ENCODE measurements at regions not wholly inside any gene's neighbourhood (a gene's known extent, or its start where the extent isn't known, plus 50 kb on each side); places are given as distances from the start of the nearest gene placed in this dataset.

GRCh38 chr9:95381221-95381620 is 63.7 kb upstream of the FANCC start:
- DNase-seq (ENCODE audit: low read depth), result peak; percentile 38
- H3K4me3 ChIP-seq (replicated peaks; ENCODE audit: low read depth, low read length), result no peak overlapping the region
- no peak for TF ChIP-seq CTCF (IDR thresholded peaks at IDR 0.05; ENCODE audit: low read length, missing control alignments)

- no peak overlapping the region for H3K4me3 ChIP-seq (replicated peaks; ENCODE audit: low read depth, low read length)
- TF ChIP-seq CTCF (IDR thresholded peaks at IDR 0.05; ENCODE audit: low read length, missing control alignments), result no peak
- DNase-seq (ENCODE audit: low read depth), result no peak
Measured at GRCh38 chr9:95379630-95380029, 62.1 kb upstream of the FANCC start.

DNA sequence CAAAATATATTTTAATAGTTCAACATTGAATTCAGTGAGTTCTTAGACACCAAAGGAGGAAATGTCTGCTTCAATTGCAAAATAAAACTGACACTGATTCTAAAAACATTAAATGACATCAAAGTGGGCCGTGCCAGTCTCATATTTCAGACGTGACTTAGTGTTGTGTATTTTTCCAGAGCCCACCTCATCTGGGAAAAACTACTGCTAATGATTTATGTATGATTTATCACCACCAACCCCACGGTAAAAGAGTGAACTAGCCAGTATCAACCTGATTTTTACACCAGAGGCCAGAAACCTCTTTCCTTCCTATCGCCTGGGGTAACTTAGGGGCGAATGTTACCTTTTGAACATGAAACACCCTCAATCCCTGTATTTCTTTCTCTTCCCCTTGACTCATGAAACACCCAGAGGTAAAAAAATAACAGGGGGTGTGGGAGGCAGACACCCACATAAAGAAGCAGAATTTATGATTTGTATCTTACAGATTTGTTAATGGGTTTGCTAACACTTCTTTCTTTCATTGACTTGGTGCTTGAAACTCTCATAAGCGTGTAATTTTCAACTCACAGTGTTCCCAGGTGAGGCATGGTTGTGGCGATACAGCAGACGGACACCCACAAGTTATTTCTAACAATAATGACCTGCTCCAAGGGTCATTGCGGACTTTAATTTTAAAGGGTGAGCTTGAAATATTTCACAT is 56.4 kb upstream of the FANCC start:
- DNase-seq (ENCODE audit: low read depth), result no peak
- TF ChIP-seq CTCF (IDR thresholded peaks at IDR 0.05; ENCODE audit: low read length, missing control alignments), result no peak
- H3K4me3 ChIP-seq (replicated peaks; ENCODE audit: low read depth, low read length), result no peak overlapping the region

DNA sequence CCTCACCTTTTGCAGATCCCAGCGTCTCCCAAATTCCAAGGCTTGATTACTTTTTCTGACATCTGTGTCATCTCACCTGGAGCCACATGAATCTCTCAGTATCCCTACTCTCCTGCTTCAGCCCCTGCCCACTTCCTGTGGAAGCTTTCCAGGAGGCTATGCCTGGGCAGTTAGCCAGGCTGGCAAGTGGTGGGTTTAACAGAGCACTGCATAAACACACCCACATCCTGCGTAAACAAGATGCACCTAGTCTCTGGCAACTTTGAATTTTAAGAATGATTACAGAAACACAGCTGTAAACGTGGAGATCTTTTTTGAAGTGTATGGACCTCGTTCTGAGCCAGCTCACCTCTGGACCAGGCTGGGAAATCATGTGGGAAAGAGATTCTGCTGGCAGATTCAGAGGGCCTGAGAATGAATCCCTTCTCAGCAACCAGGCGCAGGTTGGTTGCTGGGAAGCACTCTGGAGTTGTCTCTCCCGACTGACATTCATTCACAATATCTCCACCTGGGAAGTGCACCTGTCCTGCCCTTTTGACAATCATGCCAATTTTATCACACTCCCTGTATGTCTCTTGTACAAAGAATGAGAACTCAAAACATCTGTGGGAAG is 55.7 kb upstream of the FANCC start:
- no peak for DNase-seq (ENCODE audit: low read depth)
- H3K4me3 ChIP-seq (replicated peaks; ENCODE audit: low read depth, low read length), result no peak overlapping the region
- no peak for TF ChIP-seq CTCF (IDR thresholded peaks at IDR 0.05; ENCODE audit: low read length, missing control alignments)

DNA sequence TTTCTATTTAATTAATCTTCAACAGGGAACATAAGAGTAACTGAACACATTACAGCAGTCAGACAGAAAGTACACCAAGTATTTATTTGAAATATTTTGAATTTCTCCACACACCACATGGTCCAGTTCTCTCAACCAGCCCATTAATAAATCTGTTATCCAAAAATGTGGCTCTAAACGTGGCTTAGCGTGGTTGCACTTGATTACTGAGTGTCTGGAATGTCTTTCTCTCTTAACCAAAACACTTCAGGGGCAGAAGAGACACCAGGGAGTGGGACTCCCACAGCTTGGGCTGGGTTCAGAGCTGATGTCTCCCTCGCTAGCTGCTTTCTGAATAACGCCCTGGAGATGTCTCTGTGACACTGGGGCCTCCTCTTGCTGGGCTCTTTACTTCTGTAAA is 52.6 kb upstream of the FANCC start:
- no peak overlapping the region for H3K4me3 ChIP-seq (replicated peaks; ENCODE audit: low read depth, low read length)
- TF ChIP-seq CTCF (IDR thresholded peaks at IDR 0.05; ENCODE audit: low read length, missing control alignments), result no peak
- no peak for DNase-seq (ENCODE audit: low read depth)

GRCh38 chr9:95368377-95369160 is 51.1 kb upstream of the FANCC start:
- H3K4me3 ChIP-seq (replicated peaks; ENCODE audit: low read depth, low read length), result no peak overlapping the region
- no peak for DNase-seq (ENCODE audit: low read depth)
- TF ChIP-seq CTCF (IDR thresholded peaks at IDR 0.05; ENCODE audit: low read length, missing control alignments), result no peak
